Omental fat pad (tissue), 3 donors: ENCODE measurements at regions not wholly inside any gene's neighbourhood (a gene's known extent, or its start where the extent isn't known, plus 50 kb on each side); places are given as distances from the start of the nearest gene placed in this dataset.

Experiments used
- ATAC-seq: fragments of 150-250 bp; one replicate; pipeline ENCODE4 v1.9.1; 2016; ENCODE audit warnings: mild to moderate bottlenecking, moderate library complexity; ENCODE audit not compliant: low FRiP score
- DNase-seq: peaks from one replicate; pipeline ENCODE4 v3.0.0-alpha.2; 2019; ENCODE audit warnings: low spot score
- CTCF ChIP-seq, 3 donors: fragments of 450-650 bp; IDR thresholded peaks; one replicate each; pipeline ENCODE4 v1.5.1; 2016 to 2017; ENCODE audit warnings: antibody characterized with exemption in 3 of 3, mild to moderate bottlenecking in 3 of 3, moderate library complexity in 2 of 3

- TF ChIP-seq CTCF (IDR thresholded peaks at IDR 0.05) = no peak
- no peak for ATAC-seq
- no peak for DNase-seq
Measured at GRCh38 chr18:27899893-27900292, 277.0 kb downstream of the CDH2 start.

GRCh38 chr18:27894746-27895145 lies 282.2 kb downstream of the CDH2 start:
- DNase-seq (no peak), ATAC-seq (no peak)
- no peak for TF ChIP-seq CTCF (IDR thresholded peaks at IDR 0.05)

GRCh38 chr18:27887711-27888495 lies 289.0 kb downstream of the CDH2 start:
- ATAC-seq = no peak
- TF ChIP-seq CTCF (IDR thresholded peaks at IDR 0.05) = no peak

GRCh38 chr18:27887287-27887686 lies 289.6 kb downstream of the CDH2 start:
- no peak for DNase-seq
- ATAC-seq = no peak
- no peak for TF ChIP-seq CTCF (IDR thresholded peaks at IDR 0.05)

More at GRCh38 chr18:27887711-27888495, 289.0 kb downstream of the CDH2 start:
- DNase-seq = no peak

GRCh38 chr18:27879540-27879939 lies 297.4 kb downstream of the CDH2 start:
- TF ChIP-seq CTCF (IDR thresholded peaks at IDR 0.05) = no peak
- no peak for ATAC-seq

GRCh38 chr18:27871726-27872125 lies 305.2 kb downstream of the CDH2 start:
- DNase-seq (no peak), ATAC-seq (no peak)
- TF ChIP-seq CTCF (IDR thresholded peaks at IDR 0.05) = no peak

More at GRCh38 chr18:27879540-27879939, 297.4 kb downstream of the CDH2 start:
- no peak for DNase-seq

- DNase-seq = no peak
- TF ChIP-seq CTCF (IDR thresholded peaks at IDR 0.05) = no peak
- no peak for ATAC-seq
Measured at GRCh38 chr18:27869735-27870134, 307.2 kb downstream of the CDH2 start.
